ENCODE measurements at regions not wholly inside any gene's neighbourhood (a gene's known extent, or its start where the extent isn't known, plus 50 kb on each side); places are given as distances from the start of the nearest gene placed in this dataset.

- H3K36me3 ChIP-seq = no peaks in the 10 kb centered on the region
- H3K4me3 ChIP-seq = no peak overlapping the region
- DNase-seq (ENCODE audit: low read depth in 1 of 2, low spot score in 1 of 2) = no peak
- TF ChIP-seq CTCF (IDR thresholded peaks at IDR 0.05; ENCODE audit: low read depth, low read length) = no peak
- H3K9me3 ChIP-seq (ENCODE audit: low read depth) = no peaks in the 10 kb centered on the region
- H3K27ac ChIP-seq = no peak overlapping the region
- H3K27me3 ChIP-seq = no peaks in the 10 kb centered on the region
- H3K4me1 ChIP-seq (ENCODE audit: low read depth) = no peaks in the 10 kb centered on the region
These were observed 118.1 kb upstream of the PRKD1 start for GRCh38 chr14:30045720-30046119.

- TF ChIP-seq CTCF (IDR thresholded peaks at IDR 0.05; ENCODE audit: low read depth, low read length) = no peak
- Histone ChIP-seq H3K4me3 (no peak overlapping the region), H3K9me3 (ENCODE audit: low read depth) (no peaks in the 10 kb centered on the region), H3K4me1 (ENCODE audit: low read depth) (no peaks in the 10 kb centered on the region), H3K36me3 (no peaks in the 10 kb centered on the region), H3K27me3 (no peaks in the 10 kb centered on the region), H3K27ac (no peak overlapping the region)
- DNase-seq (ENCODE audit: low read depth in 1 of 2, low spot score in 1 of 2) = no peak
These were observed 125.5 kb upstream of the PRKD1 start for GRCh38 chr14:30053103-30053502.

DNA sequence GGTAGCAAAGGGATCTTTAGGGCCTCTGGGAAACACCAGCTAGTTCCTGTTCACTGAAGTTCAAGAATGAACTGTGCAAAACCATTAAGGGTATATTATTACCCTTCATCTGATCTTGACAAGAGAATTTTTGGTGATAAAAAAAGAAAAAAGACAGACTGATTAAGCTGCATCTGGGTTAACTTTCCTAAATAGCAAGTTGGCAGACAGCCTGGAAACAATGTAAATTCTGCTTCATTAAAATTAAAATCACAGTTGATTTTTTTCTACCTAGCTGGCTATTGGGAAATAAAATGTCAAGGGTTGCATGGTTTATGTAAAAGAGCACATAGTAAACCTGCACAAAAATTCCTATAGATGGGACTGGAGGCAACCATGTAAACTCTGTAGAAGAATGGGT is 126.6 kb upstream of the PRKD1 start:
- H3K4me1 ChIP-seq (ENCODE audit: low read depth) = no peaks in the 10 kb centered on the region
- no peak overlapping the region for H3K4me3 ChIP-seq
- H3K27me3 ChIP-seq = no peaks in the 10 kb centered on the region
- DNase-seq (ENCODE audit: low read depth in 1 of 2, low spot score in 1 of 2) = no peak
- no peaks in the 10 kb centered on the region for H3K36me3 ChIP-seq
- no peaks in the 10 kb centered on the region for H3K9me3 ChIP-seq (ENCODE audit: low read depth)
- H3K27ac ChIP-seq = no peak overlapping the region
- no peak for TF ChIP-seq CTCF (IDR thresholded peaks at IDR 0.05; ENCODE audit: low read depth, low read length)

DNA sequence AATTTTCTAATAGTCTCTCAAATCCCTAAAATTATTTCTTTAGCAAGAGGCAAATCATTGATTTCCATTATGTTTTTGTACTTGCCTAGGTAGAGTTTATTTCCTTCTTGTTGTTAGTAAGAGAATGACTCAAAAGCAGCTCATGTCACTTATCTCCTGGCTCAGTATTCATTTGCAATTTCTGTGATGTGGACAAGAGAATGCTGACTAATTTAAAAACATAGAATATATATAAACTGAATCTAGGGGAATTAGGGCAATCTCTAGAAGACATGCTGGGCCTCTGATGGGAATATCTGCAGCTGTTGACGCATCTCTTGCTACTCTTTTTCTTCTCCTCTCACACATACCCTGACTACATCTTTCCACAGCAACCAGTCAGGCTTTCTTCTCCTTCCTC is 130.8 kb upstream of the PRKD1 start:
- TF ChIP-seq CTCF (IDR thresholded peaks at IDR 0.05; ENCODE audit: low read depth, low read length) = no peak
- no peaks in the 10 kb centered on the region for H3K9me3 ChIP-seq (ENCODE audit: low read depth)
- no peaks in the 10 kb centered on the region for H3K4me1 ChIP-seq (ENCODE audit: low read depth)
- no peak overlapping the region for H3K27ac ChIP-seq
- H3K36me3 ChIP-seq = no peaks in the 10 kb centered on the region
- DNase-seq (ENCODE audit: low read depth in 1 of 2, low spot score in 1 of 2) = peak in 1 of 2 donors; percentile 29
- H3K27me3 ChIP-seq = no peaks in the 10 kb centered on the region
- H3K4me3 ChIP-seq = no peak overlapping the region

DNA sequence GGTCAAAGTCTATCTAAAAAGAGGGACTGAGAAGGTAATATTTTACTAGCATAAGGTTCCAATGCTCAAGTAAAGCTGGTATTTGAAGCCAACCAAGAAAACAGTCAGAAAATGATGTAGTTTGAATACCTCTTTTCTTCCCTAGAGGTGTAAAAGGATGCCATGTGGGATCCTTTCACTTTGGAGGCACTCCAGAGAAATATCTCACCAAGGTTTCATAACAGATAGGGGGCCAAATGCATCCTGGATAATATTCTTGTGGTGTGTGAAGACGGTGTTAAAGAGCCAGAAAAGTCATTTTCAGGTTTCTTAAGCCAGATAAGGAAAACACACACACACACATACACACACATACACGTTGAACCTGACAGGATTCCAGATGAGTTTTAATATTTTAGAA is 136.1 kb upstream of the PRKD1 start:
- H3K4me1 ChIP-seq (ENCODE audit: low read depth) = no peaks in the 10 kb centered on the region
- H3K27ac ChIP-seq = no peak overlapping the region
- H3K9me3 ChIP-seq (ENCODE audit: low read depth) = no peaks in the 10 kb centered on the region
- no peaks in the 10 kb centered on the region for H3K27me3 ChIP-seq
- no peak for DNase-seq (ENCODE audit: low read depth in 1 of 2, low spot score in 1 of 2)
- no peak for TF ChIP-seq CTCF (IDR thresholded peaks at IDR 0.05; ENCODE audit: low read depth, low read length)
- H3K36me3 ChIP-seq = no peaks in the 10 kb centered on the region
- H3K4me3 ChIP-seq = no peak overlapping the region

DNA sequence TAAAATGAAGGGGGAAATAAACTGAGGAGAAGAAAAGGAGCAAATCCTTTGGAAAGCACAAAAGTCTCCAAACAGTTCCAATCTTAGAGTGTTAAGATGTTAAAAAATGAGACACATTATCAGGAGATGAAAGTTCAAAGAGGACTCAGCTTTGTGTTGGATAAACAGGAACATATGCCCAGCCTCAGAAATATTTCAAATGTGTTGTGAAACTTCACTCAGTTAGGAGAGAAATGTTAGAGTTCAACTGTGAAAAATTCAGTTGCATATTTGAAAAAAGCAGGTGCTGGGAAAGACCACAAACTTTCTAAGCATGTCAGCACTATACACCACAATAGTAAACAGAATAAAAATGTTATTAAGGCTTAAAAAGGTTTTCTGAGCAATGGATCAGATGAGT is 136.8 kb upstream of the PRKD1 start:
- Histone ChIP-seq H3K4me1 (ENCODE audit: low read depth) (no peaks in the 10 kb centered on the region), H3K27me3 (no peaks in the 10 kb centered on the region), H3K36me3 (no peaks in the 10 kb centered on the region), H3K9me3 (ENCODE audit: low read depth) (no peaks in the 10 kb centered on the region), H3K4me3 (no peak overlapping the region), H3K27ac (no peak overlapping the region)
- TF ChIP-seq CTCF (IDR thresholded peaks at IDR 0.05; ENCODE audit: low read depth, low read length) = no peak
- DNase-seq (ENCODE audit: low read depth in 1 of 2, low spot score in 1 of 2) = peak in 1 of 2 donors; percentile 22
